H9 (cell line): ENCODE measurements at regions not wholly inside any gene's neighbourhood (a gene's known extent, or its start where the extent isn't known, plus 50 kb on each side); places are given as distances from the start of the nearest gene placed in this dataset.

Experiments
- DNase-seq: peaks from one replicate; pipeline ENCODE4 v3.0.0-alpha.2; 2017
- H2AFZ ChIP-seq: one replicate; pipeline ENCODE4 v1.6.1; 2013; ENCODE audit warnings: mild to moderate bottlenecking, low read length, control low read depth, moderate library complexity
- H2AK5ac ChIP-seq: 2 replicates; pipeline ENCODE4 v1.6.1; 2013; ENCODE audit warnings: low read length, control low read depth, mixed read lengths; ENCODE audit not compliant: insufficient read length
- H2BK120ac ChIP-seq: one replicate; pipeline ENCODE4 v1.6.1; 2013; ENCODE audit warnings: low read depth, mild to moderate bottlenecking, low read length, control low read depth, inconsistent platforms; ENCODE audit not compliant: poor library complexity, severe bottlenecking
- H2BK12ac ChIP-seq: 2 replicates; pipeline ENCODE4 v1.6.1; 2013; ENCODE audit warnings: low read length, control low read depth, mixed read lengths, low read depth; ENCODE audit not compliant: insufficient read length
- H2BK15ac ChIP-seq: 2 replicates; pipeline ENCODE4 v1.6.1; 2013; ENCODE audit warnings: low read depth, low read length, control low read depth
- H2BK20ac ChIP-seq: one replicate; pipeline ENCODE4 v1.6.1; 2013; ENCODE audit warnings: low read depth, mild to moderate bottlenecking, low read length, control low read depth, inconsistent platforms; ENCODE audit not compliant: poor library complexity, severe bottlenecking
- H2BK5ac ChIP-seq: 2 replicates; pipeline ENCODE4 v1.6.1; 2013; ENCODE audit warnings: low read length, control low read depth, mixed read lengths; ENCODE audit not compliant: insufficient read length
- H3K14ac ChIP-seq: 2 replicates; pipeline ENCODE4 v1.6.1; 2013; ENCODE audit warnings: low read length, control low read depth; ENCODE audit not compliant: insufficient read depth
- H3K18ac ChIP-seq: 2 replicates; pipeline ENCODE4 v1.6.1; 2013; ENCODE audit warnings: low read depth, mild to moderate bottlenecking, mixed read lengths, low read length, control low read depth; ENCODE audit not compliant: insufficient read length
- H3K23ac ChIP-seq: 2 replicates; pipeline ENCODE4 v1.6.1; 2013; ENCODE audit warnings: low read length, control low read depth, mixed read lengths, low read depth; ENCODE audit not compliant: insufficient read length
- H3K23me2 ChIP-seq: 2 replicates; pipeline ENCODE4 v1.6.1; 2013; ENCODE audit warnings: low read depth, mild to moderate bottlenecking, mixed read lengths, low read length, control low read depth; ENCODE audit not compliant: insufficient read length, poor library complexity, severe bottlenecking
- H3K27ac ChIP-seq: 2 replicates; pipeline ENCODE4 v1.5.1; 2013; ENCODE audit warnings: low read length, control low read depth, mixed read lengths, low read depth; ENCODE audit not compliant: insufficient read length
- H3K27me3 ChIP-seq: 2 replicates; pipeline ENCODE4 v1.6.1; 2013; ENCODE audit warnings: low read length, control low read depth, inconsistent platforms; ENCODE audit not compliant: insufficient read depth
- H3K4ac ChIP-seq: 2 replicates; pipeline ENCODE4 v1.6.1; 2013; ENCODE audit warnings: low read depth, mild to moderate bottlenecking, control low read depth, inconsistent platforms, low read length, moderate library complexity
- H3K4me1 ChIP-seq: 2 replicates; pipeline ENCODE4 v1.6.1; 2013; ENCODE audit warnings: low read length, control low read depth, inconsistent platforms; ENCODE audit not compliant: insufficient read depth
- H3K4me2 ChIP-seq: 2 replicates; pipeline ENCODE4 v1.6.1; 2013; ENCODE audit warnings: low read length, control low read depth, mixed read lengths; ENCODE audit not compliant: insufficient read length, insufficient read depth
- H3K56ac ChIP-seq: 2 replicates; pipeline ENCODE4 v1.6.1; 2013; ENCODE audit warnings: low read depth, mild to moderate bottlenecking, mixed read lengths, low read length, control low read depth; ENCODE audit not compliant: insufficient read length
- H3K79me1 ChIP-seq: 2 replicates; pipeline ENCODE4 v1.6.1; 2013; ENCODE audit warnings: low read depth, mild to moderate bottlenecking, moderate library complexity, low read length, control low read depth, inconsistent platforms; ENCODE audit not compliant: insufficient read depth, poor library complexity, severe bottlenecking
- H3K79me2 ChIP-seq: 2 replicates; pipeline ENCODE4 v1.6.1; 2013; ENCODE audit warnings: low read length, control low read depth, inconsistent platforms; ENCODE audit not compliant: insufficient read depth
- H3K9ac ChIP-seq: 2 replicates; pipeline ENCODE4 v1.6.1; 2013; ENCODE audit warnings: low read length, control low read depth, mixed read lengths; ENCODE audit not compliant: insufficient read length; ENCODE audit errors: extremely low read depth
- H3K9me3 ChIP-seq: one replicate; pipeline ENCODE4 v1.6.1; 2013; ENCODE audit warnings: low read depth, low read length, inconsistent platforms; ENCODE audit not compliant: control insufficient read depth
- H3T11ph ChIP-seq: one replicate; pipeline ENCODE4 v1.6.1; 2013; ENCODE audit warnings: mild to moderate bottlenecking, low read length, control low read depth, inconsistent platforms
- H4K20me1 ChIP-seq: one replicate; pipeline ENCODE4 v1.6.1; 2013; ENCODE audit not compliant: control insufficient read depth, insufficient read length, insufficient read depth
- H4K5ac ChIP-seq: 2 replicates; pipeline ENCODE4 v1.6.1; 2013; ENCODE audit warnings: low read depth, mild to moderate bottlenecking, mixed read lengths, low read length, control low read depth; ENCODE audit not compliant: insufficient read length
- H4K8ac ChIP-seq: replicated peaks from 2 replicates; pipeline ENCODE4 v1.6.1; 2013; ENCODE audit warnings: low read length, control low read depth, mixed read lengths, low read depth; ENCODE audit not compliant: insufficient read length
- H4K91ac ChIP-seq: 2 replicates; pipeline ENCODE4 v1.6.1; 2013; ENCODE audit warnings: low read depth, mild to moderate bottlenecking, moderate library complexity, mixed read lengths, low read length, control low read depth; ENCODE audit not compliant: insufficient read length
- H3K27ac Mint-ChIP-seq, 3 experiments: 2 replicates in 2 of 3; 3 replicates in 1 of 3; pipeline ENCODE4 v1.8.0; 2020 to 2021; ENCODE audit warnings: mixed read lengths in 3 of 3, mild to moderate bottlenecking in 1 of 3, moderate library complexity in 1 of 3
- H3K27me3 Mint-ChIP-seq: 2 replicates; pipeline ENCODE4 v1.8.0; 2021; ENCODE audit warnings: low read depth, mild to moderate bottlenecking, moderate library complexity, mixed read lengths
- H3K36me3 Mint-ChIP-seq, 3 experiments: 2 replicates in 2 of 3; 3 replicates in 1 of 3; pipeline ENCODE4 v1.8.0; 2020 to 2021; ENCODE audit warnings: low read depth in 3 of 3, mixed read lengths in 3 of 3; ENCODE audit not compliant: insufficient read depth in 1 of 3
- H3K4me1 Mint-ChIP-seq, 2 experiments: 2 replicates each; pipeline ENCODE4 v1.8.0; 2020; ENCODE audit warnings: mixed read lengths in 2 of 2
- H3K4me3 Mint-ChIP-seq, 2 experiments: 2 replicates in 1 of 2; 3 replicates in 1 of 2; pipeline ENCODE4 v1.8.0; 2020 to 2021; ENCODE audit warnings: mild to moderate bottlenecking in 2 of 2, mixed read lengths in 2 of 2, moderate library complexity in 1 of 2
- H3K9me3 Mint-ChIP-seq, 2 experiments: 2 replicates in 1 of 2; 3 replicates in 1 of 2; pipeline ENCODE4 v1.8.0; 2020; ENCODE audit warnings: mild to moderate bottlenecking in 2 of 2, mixed read lengths in 2 of 2, moderate library complexity in 1 of 2
- WGBS: extraction: QIAGEN DNeasy Blood & Tissue Kit; methylation state at CpG from one replicate; pipeline ENCODE4 v1.1.7; 2013; ENCODE audit warnings: missing lambda C conversion rate, low lambda C conversion rate, mixed read lengths; ENCODE audit not compliant: insufficient read length; ENCODE audit errors: extremely low coverage; 5-methylcytosine and 5-hydroxymethylcytosine counted together
- TF ChIP-seq, protein P1 (sequence below): fragments of 200-600 bp; sonication (generic); conservative IDR thresholded peaks from 3 replicates; pipeline ENCODE4 v1.8.0; 2021; ENCODE audit warnings: antibody characterized with exemption, mild to moderate bottlenecking

DNA sequence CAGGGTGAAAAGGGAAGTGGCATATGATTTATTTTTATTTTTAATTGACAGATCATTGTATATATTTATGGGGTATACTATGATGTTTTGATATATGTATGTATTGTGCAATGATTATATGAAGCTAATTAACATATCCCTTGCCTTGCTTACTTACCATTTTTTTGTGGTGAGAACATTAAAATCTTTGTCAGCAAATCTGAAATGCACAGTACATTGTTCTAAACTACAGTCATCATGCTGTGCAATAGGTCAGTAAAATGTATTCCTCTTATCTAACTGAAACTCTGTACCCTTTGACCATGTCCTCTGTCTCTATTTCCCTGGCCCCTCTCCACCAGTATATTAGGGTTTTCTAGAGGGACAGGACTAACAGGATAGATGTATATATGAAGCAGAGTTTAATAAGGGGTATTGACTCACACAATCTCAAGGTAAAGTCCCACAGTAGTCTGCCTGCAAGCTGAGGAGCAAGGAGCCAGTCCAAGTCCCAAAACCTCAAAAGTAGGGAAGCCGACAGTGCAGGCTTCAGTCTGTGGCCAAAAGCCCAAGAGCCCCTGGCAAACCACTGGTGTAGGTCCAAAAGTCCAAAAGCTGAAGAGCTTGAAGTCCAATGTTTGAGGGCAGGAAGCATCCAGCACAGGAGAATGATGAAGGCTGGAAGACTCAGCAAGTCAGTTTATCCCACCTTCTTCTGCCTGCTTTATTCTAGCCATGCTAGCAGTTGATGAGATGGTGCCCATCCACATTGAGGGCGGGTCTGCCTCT, 122.2 kb upstream of the FBXL7 start:
- H2BK12ac ChIP-seq = no peak overlapping the region
- peaks cover 2% of the 10 kb centered on the region for H3K27me3 Mint-ChIP-seq
- no peak overlapping the region for H3K23ac ChIP-seq
- no peak overlapping the region for H3K27ac Mint-ChIP-seq
- H2AK5ac ChIP-seq = no peak overlapping the region
- no peak overlapping the region for H3K9ac ChIP-seq
- TF ChIP-seq, protein P1, sequence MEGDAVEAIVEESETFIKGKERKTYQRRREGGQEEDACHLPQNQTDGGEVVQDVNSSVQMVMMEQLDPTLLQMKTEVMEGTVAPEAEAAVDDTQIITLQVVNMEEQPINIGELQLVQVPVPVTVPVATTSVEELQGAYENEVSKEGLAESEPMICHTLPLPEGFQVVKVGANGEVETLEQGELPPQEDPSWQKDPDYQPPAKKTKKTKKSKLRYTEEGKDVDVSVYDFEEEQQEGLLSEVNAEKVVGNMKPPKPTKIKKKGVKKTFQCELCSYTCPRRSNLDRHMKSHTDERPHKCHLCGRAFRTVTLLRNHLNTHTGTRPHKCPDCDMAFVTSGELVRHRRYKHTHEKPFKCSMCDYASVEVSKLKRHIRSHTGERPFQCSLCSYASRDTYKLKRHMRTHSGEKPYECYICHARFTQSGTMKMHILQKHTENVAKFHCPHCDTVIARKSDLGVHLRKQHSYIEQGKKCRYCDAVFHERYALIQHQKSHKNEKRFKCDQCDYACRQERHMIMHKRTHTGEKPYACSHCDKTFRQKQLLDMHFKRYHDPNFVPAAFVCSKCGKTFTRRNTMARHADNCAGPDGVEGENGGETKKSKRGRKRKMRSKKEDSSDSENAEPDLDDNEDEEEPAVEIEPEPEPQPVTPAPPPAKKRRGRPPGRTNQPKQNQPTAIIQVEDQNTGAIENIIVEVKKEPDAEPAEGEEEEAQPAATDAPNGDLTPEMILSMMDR = no peak
- no peaks in the 10 kb centered on the region for H3K79me1 ChIP-seq
- no peak overlapping the region for H2BK20ac ChIP-seq
- H3K4me2 ChIP-seq = no peak overlapping the region
- no peaks in the 10 kb centered on the region for H3K27me3 ChIP-seq
- no peak overlapping the region for H3K14ac ChIP-seq
- no peak overlapping the region for H3K27ac ChIP-seq
- DNase-seq = no peak
- 0 out of 4 replicates have a peak, but pooled peaks cover 0 to 4% of the 10 kb centered on the region in 2 experiments for H3K4me1 Mint-ChIP-seq
- no peak overlapping the region for H4K5ac ChIP-seq
- WGBS = no CpG with 5 or more reads among the region's 2 CpGs
- no peaks in the 10 kb centered on the region for H3K9me3 ChIP-seq
- H2AFZ ChIP-seq = no peak overlapping the region
- H3K79me2 ChIP-seq = no peaks in the 10 kb centered on the region
- no peak overlapping the region for H2BK120ac ChIP-seq
- no peak overlapping the region for H4K8ac ChIP-seq
- H3K4me3 Mint-ChIP-seq = no peak overlapping the region
- no peaks in the 10 kb centered on the region for H3K4me1 ChIP-seq
- no peak overlapping the region for H3T11ph ChIP-seq
- no peak overlapping the region for H3K18ac ChIP-seq
- no peak overlapping the region for H3K56ac ChIP-seq
- H3K9me3 Mint-ChIP-seq = no peaks in the 10 kb centered on the region
- no peaks in the 10 kb centered on the region for H3K23me2 ChIP-seq
- H3K36me3 Mint-ChIP-seq = no peaks in the 10 kb centered on the region
- no peak overlapping the region for H2BK15ac ChIP-seq
- no peak overlapping the region for H2BK5ac ChIP-seq
- no peaks in the 10 kb centered on the region for H4K20me1 ChIP-seq
- H3K4ac ChIP-seq = no peak overlapping the region
- H4K91ac ChIP-seq = no peak overlapping the region
